Stomach (tissue), 4 donors: ENCODE measurements at regions not wholly inside any gene's neighbourhood (a gene's known extent, or its start where the extent isn't known, plus 50 kb on each side); places are given as distances from the start of the nearest gene placed in this dataset.

ENCODE experiments used
- POLR2A ChIP-seq, 4 donors: fragments of 450-650 bp; IDR thresholded peaks; one replicate each; pipeline ENCODE4 v1.6.1; 2016; ENCODE audit warnings: antibody characterized with exemption in 4 of 4, control low read depth in 2 of 4, mild to moderate bottlenecking in 1 of 4, moderate library complexity in 1 of 4
- POLR2AphosphoS5 ChIP-seq, 3 donors: sonication (generic); formaldehyde crosslinking; IDR thresholded peaks; one replicate each; pipeline ENCODE4 v1.6.1; 2016; ENCODE audit warnings: antibody characterized with exemption in 3 of 3
- TF ChIP-seq, protein P1 (sequence below), 7 experiments: fragments of 450-650 bp in 4 of 7; fragments of 200-600 bp in 3 of 7; sonication (generic) in 3 of 7; IDR thresholded peaks; one replicate each; pipeline ENCODE4 v1.5.1; 2016 to 2019; ENCODE audit warnings: antibody characterized with exemption in 7 of 7, control low read depth in 2 of 7, mild to moderate bottlenecking in 1 of 7

- TF ChIP-seq, protein P1, sequence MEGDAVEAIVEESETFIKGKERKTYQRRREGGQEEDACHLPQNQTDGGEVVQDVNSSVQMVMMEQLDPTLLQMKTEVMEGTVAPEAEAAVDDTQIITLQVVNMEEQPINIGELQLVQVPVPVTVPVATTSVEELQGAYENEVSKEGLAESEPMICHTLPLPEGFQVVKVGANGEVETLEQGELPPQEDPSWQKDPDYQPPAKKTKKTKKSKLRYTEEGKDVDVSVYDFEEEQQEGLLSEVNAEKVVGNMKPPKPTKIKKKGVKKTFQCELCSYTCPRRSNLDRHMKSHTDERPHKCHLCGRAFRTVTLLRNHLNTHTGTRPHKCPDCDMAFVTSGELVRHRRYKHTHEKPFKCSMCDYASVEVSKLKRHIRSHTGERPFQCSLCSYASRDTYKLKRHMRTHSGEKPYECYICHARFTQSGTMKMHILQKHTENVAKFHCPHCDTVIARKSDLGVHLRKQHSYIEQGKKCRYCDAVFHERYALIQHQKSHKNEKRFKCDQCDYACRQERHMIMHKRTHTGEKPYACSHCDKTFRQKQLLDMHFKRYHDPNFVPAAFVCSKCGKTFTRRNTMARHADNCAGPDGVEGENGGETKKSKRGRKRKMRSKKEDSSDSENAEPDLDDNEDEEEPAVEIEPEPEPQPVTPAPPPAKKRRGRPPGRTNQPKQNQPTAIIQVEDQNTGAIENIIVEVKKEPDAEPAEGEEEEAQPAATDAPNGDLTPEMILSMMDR (IDR thresholded peaks at IDR 0.05): no peak
- TF ChIP-seq POLR2AphosphoS5 (IDR thresholded peaks at IDR 0.05): no peak
- no peak for TF ChIP-seq POLR2A (IDR thresholded peaks at IDR 0.05)
Observed at GRCh38 chr5:103452089-103452488, 110.5 kb downstream of the NUDT12 start.
